A673 (cell line): ENCODE measurements at regions not wholly inside any gene's neighbourhood (a gene's known extent, or its start where the extent isn't known, plus 50 kb on each side); places are given as distances from the start of the nearest gene placed in this dataset.

Experiments
- BruUV-seq: library from RNA; stranded (reverse); fragments of 400-500 nt; replicated peaks from 2 replicates; lab custom pipeline; 2021; lab: Mats Ljungman, UMichigan
- CTCF ChIA-PET: fragments of 300-600 bp; sonication (Branson Sonifier 250); formaldehyde crosslinking; loops from one replicate; lab custom pipeline; 2022; ENCODE audit warnings: antibody characterized with exemption; lab: Charles Lee
- POLR2A ChIA-PET: fragments of 300-600 bp; sonication (Branson Sonifier 250); formaldehyde crosslinking; loops from one replicate; lab custom pipeline; 2022; ENCODE audit warnings: antibody characterized with exemption; ENCODE audit not compliant: low non-redundant PET; lab: Charles Lee
- DNase-seq: peaks from one replicate; pipeline ENCODE4 v3.0.0-alpha.2; 2015; ENCODE audit warnings: low spot score
- H3K27ac ChIP-seq: fragments of 200-600 bp; sonication (generic); 2 replicates; pipeline ENCODE4 v1.5.1; 2016; ENCODE audit warnings: mixed run types, low read depth, mild to moderate bottlenecking, mixed read lengths, antibody characterized with exemption, low read length; ENCODE audit not compliant: poor library complexity, severe bottlenecking
- H3K27me3 ChIP-seq: fragments of 200-600 bp; sonication (generic); replicated peaks from 2 replicates; pipeline ENCODE4 v1.6.1; 2017; ENCODE audit warnings: mixed run types, low read depth, mild to moderate bottlenecking, mixed read lengths, antibody characterized with exemption, low read length; ENCODE audit not compliant: insufficient read depth, poor library complexity
- H3K36me3 ChIP-seq: fragments of 200-600 bp; sonication (generic); 2 replicates; pipeline ENCODE4 v1.6.1; 2016; ENCODE audit warnings: mixed run types, mild to moderate bottlenecking, mixed read lengths, antibody characterized with exemption, low read length; ENCODE audit not compliant: insufficient read depth, poor library complexity, severe bottlenecking
- H3K4me1 ChIP-seq: fragments of 200-600 bp; sonication (generic); 2 replicates; pipeline ENCODE4 v1.6.1; 2017; ENCODE audit warnings: mixed run types, mild to moderate bottlenecking, mixed read lengths, antibody characterized with exemption, low read length; ENCODE audit not compliant: insufficient read depth, poor library complexity, severe bottlenecking
- H3K4me3 ChIP-seq: fragments of 200-600 bp; sonication (generic); 2 replicates; pipeline ENCODE4 v1.5.1; 2016; ENCODE audit warnings: low read depth, mixed run types, mild to moderate bottlenecking, mixed read lengths, low read length; ENCODE audit not compliant: poor library complexity, severe bottlenecking
- H3K9me3 ChIP-seq: fragments of 200-600 bp; sonication (generic); 2 replicates; pipeline ENCODE4 v1.6.1; 2016; ENCODE audit warnings: mixed run types, low read depth, mild to moderate bottlenecking, mixed read lengths, antibody characterized with exemption, low read length; ENCODE audit not compliant: poor library complexity, severe bottlenecking
- EZH2 ChIP-seq: fragments of 200-600 bp; sonication (generic); IDR thresholded peaks from 2 replicates; pipeline ENCODE4 v1.6.1; 2017; ENCODE audit warnings: borderline replicate concordance, low read depth, mild to moderate bottlenecking, mixed read lengths, antibody characterized with exemption, low read length; ENCODE audit not compliant: poor library complexity, severe bottlenecking
- intact Hi-C: fragments of 100-400 bp; cut with micrococcal nuclease; formaldehyde crosslinking; loops from one replicate; pipeline ENCODE4 v1.10.0; 2022; ENCODE audit not compliant: unreplicated experiment
- TF ChIP-seq, protein P1 (sequence below): fragments of 300-800, 200-600 bp; sonication (generic); conservative IDR thresholded peaks from 2 replicates; pipeline ENCODE4 v1.5.1; 2017; ENCODE audit warnings: low read depth, mild to moderate bottlenecking, antibody characterized with exemption, low read length, moderate library complexity, mixed read lengths

DNA sequence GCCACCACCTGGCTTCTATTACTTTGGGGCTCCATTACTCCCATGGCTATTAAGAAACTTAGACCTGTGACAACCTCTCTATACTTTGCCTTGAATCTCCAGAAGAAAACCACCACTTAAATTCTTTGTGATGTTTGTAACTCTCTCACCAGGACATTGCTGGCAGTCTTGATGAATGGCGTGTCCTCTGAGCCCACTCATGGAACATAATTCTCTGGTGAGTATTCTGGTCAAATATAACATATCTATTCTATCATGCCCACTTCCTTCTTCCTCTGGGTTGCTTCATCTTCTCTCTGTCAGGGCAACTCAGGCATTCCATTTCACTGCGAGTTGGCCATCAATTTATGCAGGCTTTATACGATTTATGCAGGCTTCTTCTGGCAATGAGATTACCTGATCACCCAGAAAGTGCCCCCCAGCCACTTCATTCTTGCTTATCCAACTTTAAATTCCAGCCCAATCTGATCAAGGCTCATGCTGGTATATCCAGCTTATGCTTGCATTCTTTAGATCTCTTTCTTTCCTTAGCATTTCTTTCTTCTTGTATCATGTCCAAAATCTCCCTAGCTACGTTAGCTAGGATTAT is 112.0 kb upstream of the CHRM3 start:
- CTCF ChIA-PET = no interaction called here

DNA sequence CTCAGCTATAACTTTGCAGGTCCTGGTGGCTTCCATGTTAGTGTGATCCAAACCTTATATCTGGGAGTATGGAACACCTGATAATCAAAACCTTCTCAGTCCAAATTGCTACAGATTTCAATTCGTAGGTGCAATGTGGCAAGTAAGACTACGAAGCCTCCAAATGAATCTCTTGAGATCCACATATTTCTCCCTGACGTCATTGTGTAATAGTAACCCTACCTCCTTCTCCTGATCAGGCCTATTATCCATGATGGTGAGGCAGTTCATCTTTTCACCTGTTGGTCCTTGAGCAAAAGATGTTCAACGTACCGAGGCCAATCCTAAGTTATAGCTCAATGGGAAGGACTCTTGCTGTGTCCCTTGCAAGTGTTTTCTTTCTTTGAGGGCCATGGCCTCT is 115.9 kb upstream of the CHRM3 start:
- no peak for TF ChIP-seq EZH2
- TF ChIP-seq, protein P1, sequence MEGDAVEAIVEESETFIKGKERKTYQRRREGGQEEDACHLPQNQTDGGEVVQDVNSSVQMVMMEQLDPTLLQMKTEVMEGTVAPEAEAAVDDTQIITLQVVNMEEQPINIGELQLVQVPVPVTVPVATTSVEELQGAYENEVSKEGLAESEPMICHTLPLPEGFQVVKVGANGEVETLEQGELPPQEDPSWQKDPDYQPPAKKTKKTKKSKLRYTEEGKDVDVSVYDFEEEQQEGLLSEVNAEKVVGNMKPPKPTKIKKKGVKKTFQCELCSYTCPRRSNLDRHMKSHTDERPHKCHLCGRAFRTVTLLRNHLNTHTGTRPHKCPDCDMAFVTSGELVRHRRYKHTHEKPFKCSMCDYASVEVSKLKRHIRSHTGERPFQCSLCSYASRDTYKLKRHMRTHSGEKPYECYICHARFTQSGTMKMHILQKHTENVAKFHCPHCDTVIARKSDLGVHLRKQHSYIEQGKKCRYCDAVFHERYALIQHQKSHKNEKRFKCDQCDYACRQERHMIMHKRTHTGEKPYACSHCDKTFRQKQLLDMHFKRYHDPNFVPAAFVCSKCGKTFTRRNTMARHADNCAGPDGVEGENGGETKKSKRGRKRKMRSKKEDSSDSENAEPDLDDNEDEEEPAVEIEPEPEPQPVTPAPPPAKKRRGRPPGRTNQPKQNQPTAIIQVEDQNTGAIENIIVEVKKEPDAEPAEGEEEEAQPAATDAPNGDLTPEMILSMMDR = no peak
- H3K36me3 ChIP-seq = no peaks in the 10 kb centered on the region
- ChIA-PET CTCF (no interaction called here), POLR2A (no interaction called here)
- DNase-seq = no peak
- intact Hi-C loops = no loop called here
- H3K27ac ChIP-seq = no peak overlapping the region
- no peaks in the 10 kb centered on the region for H3K27me3 ChIP-seq
- H3K9me3 ChIP-seq = no peaks in the 10 kb centered on the region
- no peak overlapping the region for H3K4me3 ChIP-seq
- H3K4me1 ChIP-seq = no peaks in the 10 kb centered on the region
- BruUV-seq = no TSS peak

More for the DNA sequence above, 112.0 kb upstream of the CHRM3 start:
- intact Hi-C loops = no loop called here
- no peaks in the 10 kb centered on the region for H3K36me3 ChIP-seq
- no TSS peak for BruUV-seq
- no peaks in the 10 kb centered on the region for H3K9me3 ChIP-seq
- TF ChIP-seq, protein P1 = no peak
- no peak for TF ChIP-seq EZH2
- H3K4me1 ChIP-seq = no peaks in the 10 kb centered on the region
- H3K4me3 ChIP-seq = no peak overlapping the region
- H3K27me3 ChIP-seq = no peaks in the 10 kb centered on the region
- POLR2A ChIA-PET = no interaction called here
- no peak overlapping the region for H3K27ac ChIP-seq
- DNase-seq = no peak

DNA sequence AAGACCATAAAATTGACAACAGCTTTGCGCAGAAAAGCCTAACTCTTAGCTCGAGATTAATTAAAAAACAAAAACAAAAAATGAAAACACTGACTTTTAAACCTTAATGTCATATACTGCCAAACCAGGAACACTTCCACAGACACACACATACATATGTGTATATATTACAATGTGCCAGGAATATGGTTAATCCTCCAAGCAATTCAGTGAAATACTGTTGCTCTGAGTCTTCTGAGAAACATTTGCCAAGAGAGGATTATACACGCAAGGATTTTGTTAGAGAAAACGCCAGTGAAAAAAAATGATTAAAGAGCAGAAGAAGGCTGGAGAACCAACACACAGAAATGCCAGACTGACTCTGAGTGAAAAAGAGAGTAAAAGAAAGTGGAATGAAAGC is 116.7 kb upstream of the CHRM3 start:
- Histone ChIP-seq H3K27me3 (no peaks in the 10 kb centered on the region), H3K27ac (no peak overlapping the region), H3K36me3 (no peaks in the 10 kb centered on the region), H3K9me3 (no peaks in the 10 kb centered on the region), H3K4me3 (no peak overlapping the region), H3K4me1 (no peaks in the 10 kb centered on the region)
- DNase-seq = no peak
- intact Hi-C loops = no loop called here
- POLR2A ChIA-PET = no interaction called here
- CTCF ChIA-PET = no interaction called here
- BruUV-seq = no TSS peak
- no peak for TF ChIP-seq EZH2
- TF ChIP-seq, protein P1 = no peak
